GM12874 (cell line): ENCODE measurements at regions not wholly inside any gene's neighbourhood (a gene's known extent, or its start where the extent isn't known, plus 50 kb on each side); places are given as distances from the start of the nearest gene placed in this dataset.

Experiments used
- TF ChIP-seq, protein P1 (sequence below): IDR thresholded peaks from 2 replicates; pipeline ENCODE4 v1.5.1; 2011; ENCODE audit warnings: low read depth, mild to moderate bottlenecking, control low read depth, low read length, moderate library complexity; ENCODE audit not compliant: insufficient read depth

DNA sequence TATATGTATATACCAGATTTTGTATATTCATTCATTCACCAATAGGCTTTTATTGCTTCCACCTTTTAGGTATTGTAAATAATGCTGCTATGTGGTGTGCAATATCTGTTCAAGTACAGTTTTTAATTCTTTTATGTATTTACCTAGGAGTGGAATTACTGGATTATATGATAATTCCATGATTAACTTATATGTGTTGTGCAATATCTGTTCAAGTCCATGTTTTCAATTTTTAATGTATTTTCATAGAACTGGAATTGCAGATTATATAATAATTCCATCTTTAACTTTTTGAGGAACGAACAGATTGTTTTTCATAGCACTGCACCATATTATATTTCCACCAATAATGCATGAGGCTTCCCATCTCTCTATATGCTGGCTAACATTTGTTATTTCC, 50.6 kb upstream of the L3MBTL4 start:
- TF ChIP-seq, protein P1, sequence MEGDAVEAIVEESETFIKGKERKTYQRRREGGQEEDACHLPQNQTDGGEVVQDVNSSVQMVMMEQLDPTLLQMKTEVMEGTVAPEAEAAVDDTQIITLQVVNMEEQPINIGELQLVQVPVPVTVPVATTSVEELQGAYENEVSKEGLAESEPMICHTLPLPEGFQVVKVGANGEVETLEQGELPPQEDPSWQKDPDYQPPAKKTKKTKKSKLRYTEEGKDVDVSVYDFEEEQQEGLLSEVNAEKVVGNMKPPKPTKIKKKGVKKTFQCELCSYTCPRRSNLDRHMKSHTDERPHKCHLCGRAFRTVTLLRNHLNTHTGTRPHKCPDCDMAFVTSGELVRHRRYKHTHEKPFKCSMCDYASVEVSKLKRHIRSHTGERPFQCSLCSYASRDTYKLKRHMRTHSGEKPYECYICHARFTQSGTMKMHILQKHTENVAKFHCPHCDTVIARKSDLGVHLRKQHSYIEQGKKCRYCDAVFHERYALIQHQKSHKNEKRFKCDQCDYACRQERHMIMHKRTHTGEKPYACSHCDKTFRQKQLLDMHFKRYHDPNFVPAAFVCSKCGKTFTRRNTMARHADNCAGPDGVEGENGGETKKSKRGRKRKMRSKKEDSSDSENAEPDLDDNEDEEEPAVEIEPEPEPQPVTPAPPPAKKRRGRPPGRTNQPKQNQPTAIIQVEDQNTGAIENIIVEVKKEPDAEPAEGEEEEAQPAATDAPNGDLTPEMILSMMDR, result no peak

DNA sequence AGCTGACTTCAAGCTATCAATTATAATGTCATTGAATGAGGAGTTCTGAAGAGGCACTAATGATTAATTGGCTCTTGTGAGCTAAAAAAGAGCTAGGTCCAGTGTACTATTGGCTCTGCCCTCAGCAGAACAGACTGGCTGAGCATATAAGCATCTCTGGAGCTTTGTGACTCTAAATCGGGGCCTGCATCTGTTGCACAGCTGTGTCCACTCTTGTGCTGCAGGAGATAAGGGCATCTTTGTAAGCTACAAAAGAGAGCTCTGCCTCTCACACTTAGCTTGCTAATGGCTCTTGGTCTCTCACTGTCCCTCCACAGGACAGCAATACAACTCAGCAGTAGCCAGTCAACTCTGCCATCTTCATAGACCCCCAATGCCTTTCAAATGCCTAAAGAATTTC, 61.5 kb upstream of the L3MBTL4 start:
- TF ChIP-seq, protein P1, result no peak

DNA sequence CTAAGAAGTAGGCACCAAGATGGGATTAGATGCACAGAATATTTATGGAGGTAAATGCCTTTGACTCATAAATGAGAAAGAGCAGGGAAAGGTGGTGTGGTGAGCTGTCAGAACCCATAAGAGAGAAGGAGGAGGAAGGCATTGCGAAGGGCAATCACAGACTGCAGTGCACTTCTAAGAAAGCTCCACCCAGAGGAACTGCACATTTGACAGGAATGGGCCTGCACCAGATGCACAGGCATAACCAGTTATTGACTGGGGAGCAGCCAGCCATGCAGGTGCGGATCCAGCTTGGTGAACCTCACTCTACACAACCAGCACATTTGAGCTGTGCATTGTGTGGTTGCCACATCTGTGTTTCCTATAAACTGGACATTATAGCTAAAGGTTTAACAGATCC, 62.2 kb upstream of the L3MBTL4 start:
- TF ChIP-seq, protein P1, result no peak

DNA sequence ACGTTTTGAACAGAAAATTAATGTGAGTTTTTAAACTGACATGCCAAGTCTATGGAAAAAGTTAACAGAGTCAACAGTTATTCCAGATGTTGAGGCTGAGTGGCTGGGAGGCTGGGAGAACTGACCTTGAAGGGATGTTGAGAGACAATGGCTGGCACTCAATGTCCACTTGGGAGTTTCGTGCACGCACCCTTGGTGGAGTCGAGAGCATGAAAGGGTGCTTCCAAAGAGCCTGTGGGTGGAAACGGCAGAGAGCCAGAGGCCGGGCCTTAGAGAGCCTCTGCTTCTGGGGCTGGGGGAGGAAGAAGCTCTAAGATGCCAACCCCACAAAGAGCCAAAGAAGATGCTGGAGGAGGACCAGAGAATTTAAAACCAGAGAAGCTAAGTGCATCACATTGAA, 63.4 kb upstream of the L3MBTL4 start:
- TF ChIP-seq, protein P1, result no peak

DNA sequence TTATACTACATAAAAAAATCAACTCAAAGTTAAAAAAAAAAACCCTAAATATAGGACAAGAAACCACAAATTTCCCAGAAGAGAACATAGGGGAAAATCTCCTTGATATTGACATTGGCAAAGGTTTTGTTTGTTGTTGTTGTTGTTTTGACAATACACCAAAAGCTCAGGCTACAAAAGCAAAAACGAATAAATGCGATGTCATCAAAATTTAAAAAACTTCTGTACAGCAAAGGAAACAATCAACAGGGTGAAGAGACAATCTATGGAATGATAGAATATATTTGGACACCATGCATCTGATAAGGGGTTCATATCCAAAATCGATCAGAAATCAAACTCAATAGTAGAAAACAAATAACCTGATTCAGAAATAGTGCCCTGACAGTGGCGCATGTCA, 65.0 kb upstream of the L3MBTL4 start:
- TF ChIP-seq, protein P1, result no peak

DNA sequence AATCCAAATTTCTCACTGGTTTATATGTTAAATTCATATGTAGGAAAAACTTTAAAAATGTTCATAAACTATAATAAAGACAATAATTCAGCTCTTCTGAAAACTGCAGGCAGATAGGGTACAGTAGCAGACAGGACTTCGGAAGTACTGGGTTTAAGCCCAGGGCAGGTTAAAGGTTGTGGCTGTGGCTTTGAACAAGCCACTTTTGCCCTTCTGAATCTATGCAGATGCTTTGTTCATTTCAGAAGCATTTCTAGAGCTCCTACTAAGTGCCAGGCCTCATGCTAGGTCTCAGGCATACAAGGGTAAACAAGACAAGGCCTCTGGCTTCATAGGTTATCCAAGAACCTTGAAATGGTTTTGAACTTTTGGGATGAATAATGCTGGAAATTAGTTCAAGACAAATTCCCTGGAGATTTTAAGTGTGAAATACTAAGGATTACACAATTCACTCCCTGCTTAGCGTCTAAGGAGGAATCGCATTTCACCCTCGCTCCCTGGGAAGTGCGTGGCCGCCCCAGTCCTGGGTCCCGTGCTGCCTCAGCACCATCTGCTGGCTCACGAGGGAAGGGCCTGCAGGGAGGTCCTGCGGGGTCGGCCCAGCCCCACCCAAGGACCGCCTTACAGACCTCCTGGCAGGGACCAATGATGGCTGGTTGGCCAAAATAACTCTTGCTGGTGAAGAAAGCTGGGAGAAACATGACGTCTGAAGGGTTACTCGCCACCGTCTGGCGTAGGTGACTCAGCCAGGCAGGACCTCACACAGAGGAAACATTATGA, 67.7 kb upstream of the L3MBTL4 start:
- TF ChIP-seq, protein P1, result peak; percentile 80

DNA sequence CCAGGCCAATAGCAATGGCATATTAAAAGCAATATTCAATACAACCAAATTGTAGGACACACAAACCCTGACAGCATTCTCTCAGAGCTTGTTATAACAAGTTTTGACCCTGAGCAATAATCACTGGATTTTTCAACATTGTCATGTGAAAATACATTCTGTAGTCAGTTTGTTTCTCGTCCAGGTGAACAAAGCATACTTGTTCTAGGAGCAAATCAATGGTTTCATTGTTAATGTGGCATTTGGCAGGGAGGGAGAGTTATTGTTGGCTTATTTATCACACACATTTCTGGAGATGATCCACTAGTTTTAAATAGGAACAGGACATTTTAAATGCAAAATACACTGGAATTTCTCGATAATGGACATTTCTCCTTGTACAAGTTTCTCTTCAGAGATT, 69.9 kb upstream of the L3MBTL4 start:
- TF ChIP-seq, protein P1, result no peak
